Activated CD4-positive, alpha-beta T cell treated with anti-CD3 and anti-CD28 coated beads, Interleukin-10, Interleukin-2, amounts not matched to agents 100 ng/mL and 50 ng/mL, durations not matched to agents 16 hours and 8 hours (primary cell): ENCODE measurements at regions not wholly inside any gene's neighbourhood (a gene's known extent, or its start where the extent isn't known, plus 50 kb on each side); places are given as distances from the start of the nearest gene placed in this dataset.
"Not testable (repeated sequence)": the region's sequence is repeated elsewhere in the genome, so short reads cannot be mapped to it uniquely, and the experiment has no call there.

Source experiments
- DNase-seq: peaks from one replicate; pipeline ENCODE4 v3.0.0-alpha.2; 2020

DNA sequence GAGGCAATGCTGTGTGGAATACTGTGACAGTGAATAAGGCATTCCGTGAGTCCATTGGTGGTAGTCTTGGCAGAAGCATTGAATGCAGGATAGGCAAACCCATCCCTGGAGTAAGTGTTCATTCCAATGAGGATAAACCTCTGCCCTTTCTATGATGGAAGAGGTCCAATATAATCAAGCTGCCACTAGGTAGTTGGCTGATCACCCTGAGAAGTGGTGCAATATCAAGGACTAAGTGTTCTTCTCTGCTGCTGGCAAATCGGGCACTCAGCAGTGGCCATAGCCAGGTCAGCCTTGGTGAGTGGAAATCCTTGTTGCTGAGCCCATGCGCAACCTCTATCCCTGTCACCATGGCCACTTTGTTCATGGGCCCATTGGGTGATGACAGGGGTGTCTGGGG lies 70.1 kb downstream of the FBXO4 start:
- no peak for DNase-seq

DNA sequence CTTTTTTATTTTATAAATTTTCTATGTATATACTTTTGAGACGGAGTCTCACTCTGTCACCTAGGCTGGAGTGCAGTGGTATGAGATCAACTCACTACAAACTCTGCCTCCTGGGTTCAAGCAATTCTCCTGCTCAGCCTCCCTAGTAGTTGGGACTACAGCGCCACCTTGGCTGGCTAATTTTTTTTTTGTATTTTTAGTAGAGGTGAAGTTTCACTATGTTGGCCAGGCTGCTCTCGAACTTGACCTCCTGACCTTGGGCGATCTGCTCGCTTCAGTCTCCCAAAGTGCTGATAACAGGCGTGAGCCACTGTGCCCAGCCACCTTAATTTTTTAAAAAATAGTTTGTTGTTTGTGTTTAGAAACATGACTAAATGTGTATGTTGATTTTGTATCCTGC lies 76.6 kb downstream of the FBXO4 start:
- DNase-seq: no peak

DNA sequence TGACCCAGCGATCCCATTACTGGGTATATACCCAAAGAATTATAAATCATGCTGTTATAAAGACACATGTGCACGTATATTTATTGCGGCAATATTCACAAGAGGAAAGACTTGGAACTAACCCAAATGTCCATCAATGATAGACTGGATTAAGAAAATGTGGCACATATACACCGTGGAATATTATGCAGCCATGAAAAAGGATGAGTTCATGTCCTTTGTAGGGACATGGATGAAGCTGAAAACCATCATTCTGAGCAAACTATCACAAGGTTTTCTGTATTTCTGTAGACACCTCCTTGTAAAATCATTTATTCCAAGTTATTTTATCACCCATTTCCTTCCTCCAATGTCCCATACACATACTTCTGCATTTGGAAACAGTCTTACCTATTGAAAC lies 78.8 kb downstream of the FBXO4 start:
- not testable (repeated sequence) for DNase-seq

DNA sequence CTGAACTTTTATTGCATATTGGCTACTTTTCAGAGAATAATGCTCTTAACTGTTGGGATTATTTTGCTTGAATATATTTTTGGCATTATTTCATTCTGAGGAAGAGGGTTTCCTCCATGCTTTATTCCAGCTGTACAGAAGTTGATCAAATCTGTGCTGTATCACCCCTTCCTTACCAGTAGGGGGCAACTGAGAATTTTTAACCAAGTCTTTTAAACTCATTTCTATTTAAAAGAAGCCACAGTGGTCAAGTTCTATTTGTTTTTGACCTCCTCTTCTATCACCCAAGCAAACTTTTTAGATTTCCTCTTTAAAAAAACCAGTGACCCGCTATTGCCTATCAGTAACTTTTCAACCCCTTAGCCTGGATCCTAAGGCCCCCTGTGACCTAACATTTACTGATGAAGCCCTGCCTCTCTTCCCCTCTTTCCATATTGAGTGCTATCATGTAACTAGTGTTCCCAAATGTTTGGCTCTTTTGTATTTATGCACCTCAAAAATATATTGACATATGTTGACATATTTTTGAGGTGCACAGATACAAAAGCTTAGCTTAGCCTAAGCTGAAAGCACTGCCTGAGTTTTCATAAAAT lies 80.6 kb downstream of the FBXO4 start:
- peak; percentile 23 for DNase-seq

DNA sequence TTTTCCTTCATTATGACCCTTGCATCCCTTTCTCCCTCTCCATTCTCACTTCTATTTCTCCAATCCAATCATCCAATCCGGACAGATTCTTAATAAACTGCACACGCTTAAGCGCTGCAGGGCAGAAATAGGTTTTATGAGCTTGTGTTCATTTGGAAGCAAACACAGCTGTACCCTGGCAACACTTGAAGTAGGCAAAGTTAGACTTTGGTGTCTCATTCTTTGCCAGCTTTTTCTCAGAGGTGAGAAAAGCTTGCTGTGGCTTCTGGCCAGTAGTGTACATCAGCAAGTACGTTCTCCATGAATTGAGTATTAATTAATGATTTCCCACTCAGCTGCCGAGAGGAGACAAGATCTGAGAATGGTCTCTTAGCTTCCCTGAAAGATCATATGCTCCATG lies 88.5 kb downstream of the FBXO4 start:
- no peak for DNase-seq

DNA sequence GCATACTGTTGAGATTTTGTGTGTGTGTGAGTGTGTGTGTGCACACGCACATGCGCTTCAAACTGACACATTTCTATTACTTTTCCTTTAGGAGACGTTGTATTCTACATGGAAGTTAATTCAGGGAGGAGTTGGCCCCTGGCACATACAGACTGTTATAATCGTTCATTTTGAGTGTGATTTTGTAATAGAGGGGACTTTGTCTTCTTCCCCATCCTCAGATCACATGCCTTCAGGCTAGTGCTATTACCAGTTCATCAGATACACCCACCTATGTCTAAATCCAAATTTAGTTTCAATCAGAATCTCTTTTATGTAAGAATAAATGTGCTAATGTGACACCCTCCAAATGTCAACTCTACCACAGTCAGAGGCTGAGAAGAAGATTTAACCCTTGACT lies 90.2 kb downstream of the FBXO4 start:
- no peak for DNase-seq

DNA sequence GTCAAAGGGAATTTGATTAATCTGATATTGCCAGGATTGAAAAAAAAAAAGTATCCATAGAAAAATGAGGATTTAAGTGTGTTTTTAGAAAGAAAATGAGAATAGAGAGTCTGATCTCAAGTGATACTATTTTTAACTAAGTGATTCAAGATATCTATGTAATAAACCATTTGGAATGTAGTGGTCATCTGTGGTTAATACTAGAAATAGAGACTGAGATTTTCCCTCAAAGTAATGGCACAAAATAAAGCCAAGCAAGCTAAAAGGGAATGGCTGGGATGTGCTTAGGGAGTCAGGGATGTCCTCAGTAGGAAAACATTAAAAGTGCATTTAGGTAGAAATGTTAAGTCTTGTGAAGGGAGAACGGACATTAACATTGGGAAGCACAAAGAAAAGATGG lies 90.6 kb downstream of the FBXO4 start:
- DNase-seq: no peak

DNA sequence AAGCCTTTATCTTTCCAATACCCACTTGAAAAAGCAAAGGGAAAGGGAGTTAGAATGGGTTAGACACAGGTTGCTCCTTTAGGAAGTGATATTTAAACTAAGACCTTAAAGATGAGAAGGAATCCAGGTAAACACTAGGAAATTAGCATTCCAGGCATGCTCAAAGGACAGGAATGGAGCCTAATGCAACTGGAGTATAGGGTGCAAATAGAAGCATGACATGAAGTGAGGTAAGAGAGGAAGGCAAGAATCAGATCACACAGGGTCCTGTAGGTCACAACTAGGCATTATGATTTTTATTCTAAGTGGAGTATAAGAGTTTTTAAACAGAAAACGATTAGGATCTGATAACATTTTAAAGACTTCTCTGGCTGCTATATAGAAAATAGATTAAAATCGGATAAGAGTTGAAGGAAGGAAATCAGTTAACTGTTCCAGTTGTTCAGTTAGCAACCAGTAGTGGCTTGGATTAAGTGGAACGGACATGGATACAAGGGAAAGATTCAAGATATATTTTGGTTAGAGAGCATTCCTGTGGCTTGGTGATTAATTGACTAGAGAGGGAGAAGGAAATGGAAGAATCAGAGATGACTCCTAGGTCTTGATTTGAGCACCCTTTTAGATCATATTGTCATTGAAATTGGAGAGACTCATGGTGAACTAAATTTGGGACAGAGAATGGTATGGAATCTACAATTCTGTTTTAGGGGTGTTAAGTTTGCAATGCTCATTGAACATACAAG lies 95.9 kb downstream of the FBXO4 start:
- no peak for DNase-seq

DNA sequence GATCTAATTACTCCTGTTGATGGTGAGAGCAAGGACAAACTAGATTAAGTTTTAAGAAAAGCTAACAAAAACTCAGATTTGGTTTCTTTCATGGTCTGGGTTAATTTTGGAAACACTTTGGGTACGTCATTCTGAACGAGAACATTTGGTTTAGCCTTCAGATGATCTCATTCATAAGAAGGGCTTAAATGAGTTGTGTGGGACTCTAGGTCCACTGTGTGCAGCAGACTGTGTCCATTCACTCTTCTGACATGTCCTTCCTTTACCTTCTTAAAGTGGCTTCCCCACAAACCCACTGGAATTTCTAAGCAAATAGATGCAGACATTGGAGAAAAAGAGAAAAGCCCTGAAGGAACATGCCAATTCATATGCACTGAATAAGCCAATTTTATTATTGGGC lies 96.8 kb downstream of the FBXO4 start:
- DNase-seq: no peak

DNA sequence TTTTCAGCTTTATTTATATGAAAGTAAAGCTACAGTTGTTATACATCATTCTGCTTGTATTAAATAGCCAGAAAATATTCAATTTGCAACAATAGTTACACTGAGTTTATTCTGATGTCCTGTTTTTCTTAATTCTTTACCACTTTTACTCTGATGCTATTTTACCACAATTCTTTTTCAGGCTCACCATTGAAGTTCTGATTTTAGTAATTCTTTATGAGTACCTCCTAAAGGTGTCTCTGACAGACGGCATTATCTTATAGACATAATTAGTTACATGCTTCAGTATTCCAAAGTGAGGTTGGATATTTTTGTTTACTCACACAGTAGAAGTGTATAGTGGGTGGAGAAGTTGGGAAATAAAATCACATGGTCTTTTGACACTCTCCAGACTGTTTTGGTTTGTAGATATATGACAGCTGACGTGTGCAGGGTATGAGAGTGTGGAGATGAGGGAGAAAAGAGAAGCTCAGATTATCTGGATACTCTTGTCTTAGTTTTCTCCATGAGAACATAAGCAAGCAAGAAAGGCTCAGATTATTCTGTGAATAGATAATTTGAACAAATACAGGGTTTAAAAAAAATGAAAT lies 97.4 kb downstream of the FBXO4 start:
- DNase-seq: no peak

DNA sequence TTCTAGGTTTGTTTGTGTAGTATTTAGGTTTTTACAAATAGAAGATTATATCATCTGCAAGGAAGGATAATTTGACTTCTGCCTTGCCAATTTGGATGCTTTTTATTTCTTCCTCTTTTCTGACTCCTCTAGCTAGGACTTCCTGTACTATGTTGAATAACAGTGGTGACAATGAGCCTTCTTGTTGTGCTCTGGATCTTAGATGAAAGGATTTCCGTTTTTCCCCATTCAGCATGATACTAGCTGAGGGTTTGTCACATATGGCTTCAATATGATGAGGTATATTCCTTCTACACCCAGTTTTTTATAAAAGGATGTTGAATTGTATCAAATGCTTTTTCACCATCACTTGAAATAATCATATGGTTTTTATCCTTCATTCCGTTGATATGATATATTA lies 101.4 kb downstream of the FBXO4 start:
- no peak for DNase-seq

DNA sequence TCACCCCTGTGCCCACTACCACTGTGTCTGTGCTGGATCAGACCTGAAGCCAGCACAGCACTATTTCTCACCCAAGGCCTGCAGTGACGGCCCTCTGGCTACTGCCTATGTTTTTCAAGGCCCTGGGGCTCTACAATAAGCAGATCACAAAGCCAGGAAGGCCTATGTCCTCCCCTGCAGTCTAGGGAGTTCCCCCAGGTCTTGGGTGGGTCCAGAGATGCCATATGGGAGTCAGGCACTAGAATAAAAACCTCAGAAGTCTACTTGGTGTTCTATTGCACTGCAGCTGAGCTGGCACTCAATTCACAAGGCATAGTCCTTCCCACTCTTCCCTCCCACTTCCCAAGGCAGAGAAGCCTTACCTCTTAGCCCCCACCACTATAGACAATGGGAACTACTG lies 107.1 kb downstream of the FBXO4 start:
- DNase-seq: no peak

DNA sequence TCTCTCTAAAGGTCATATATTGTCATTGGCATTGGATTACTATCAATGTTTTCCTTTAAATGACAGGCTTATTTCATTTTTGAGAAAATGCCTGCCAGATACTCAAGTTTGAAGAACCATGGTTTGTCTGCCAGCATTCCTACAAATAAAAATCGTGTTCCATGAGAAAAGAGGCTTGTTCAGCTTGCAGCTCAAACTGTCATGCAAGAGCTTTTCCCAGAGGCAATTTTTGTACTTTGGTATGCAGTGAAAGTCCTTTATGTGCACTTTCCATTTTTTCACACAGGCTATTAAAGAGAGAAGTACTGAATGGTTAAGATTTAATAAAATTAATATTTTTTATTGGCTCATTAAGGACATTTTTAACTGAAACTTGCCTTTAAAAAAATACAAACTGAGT lies 110.4 kb downstream of the FBXO4 start:
- DNase-seq: no peak

DNA sequence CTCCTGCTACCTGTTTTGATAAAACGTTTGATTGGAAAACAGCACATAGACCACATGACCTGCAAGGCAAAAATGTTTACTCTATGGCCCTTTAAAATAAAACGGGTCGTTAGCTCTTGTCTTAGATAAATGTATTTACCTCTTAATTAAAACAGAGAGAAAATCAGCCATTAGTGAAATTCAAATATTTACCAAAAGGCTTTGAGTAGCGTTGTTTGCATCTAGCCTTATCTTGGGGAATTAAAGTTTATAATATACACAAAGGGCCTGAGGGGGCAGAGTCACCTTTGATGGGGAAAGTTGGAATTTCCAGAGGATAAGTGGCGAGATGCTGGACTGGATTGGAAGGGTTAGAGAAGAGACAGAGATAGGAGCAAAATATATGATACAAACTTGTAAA lies 111.3 kb downstream of the FBXO4 start:
- DNase-seq: no peak

DNA sequence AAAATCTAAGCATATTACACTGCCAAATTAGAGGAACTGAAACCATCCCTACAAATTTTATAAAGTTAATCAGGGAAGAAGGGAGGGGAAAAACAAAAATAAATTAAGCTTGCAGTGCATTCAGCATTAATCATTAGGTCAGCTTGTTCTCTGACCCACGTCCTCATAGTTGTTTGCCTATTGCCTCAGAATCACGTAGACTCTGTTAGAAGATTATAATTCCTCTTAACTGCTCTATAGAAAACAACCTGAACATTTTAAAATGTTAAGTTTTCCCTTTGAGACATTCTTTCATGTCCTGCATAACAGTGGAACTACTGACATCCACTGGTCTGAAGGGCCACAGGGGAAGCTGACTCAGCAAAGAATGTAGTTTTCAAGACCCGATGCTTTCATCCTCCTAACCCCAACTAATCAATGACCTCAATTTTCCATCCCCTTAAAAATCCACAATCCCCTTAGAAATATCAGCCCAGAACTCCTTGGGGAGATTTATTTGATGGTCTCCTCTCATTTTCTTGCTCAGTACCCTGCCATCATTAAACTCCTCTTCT lies 112.4 kb downstream of the FBXO4 start:
- DNase-seq: no peak

DNA sequence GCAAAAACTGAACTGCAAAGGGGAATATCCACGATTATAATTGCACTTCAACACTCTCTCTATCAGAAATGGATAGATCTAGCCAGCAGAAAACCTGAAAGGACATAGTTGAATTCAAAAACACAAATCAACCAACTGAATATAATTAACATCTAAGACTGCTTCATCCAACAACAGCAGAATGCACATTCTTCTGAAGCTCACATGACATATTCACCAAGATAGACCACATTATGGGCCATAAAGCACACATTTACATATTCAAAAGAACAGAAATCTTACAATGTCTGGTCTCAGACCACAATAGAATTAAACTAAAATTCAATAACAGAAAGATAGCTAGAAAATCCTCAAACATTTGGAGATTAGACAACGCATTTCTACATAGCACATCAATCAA lies 118.3 kb downstream of the FBXO4 start:
- no peak for DNase-seq

DNA sequence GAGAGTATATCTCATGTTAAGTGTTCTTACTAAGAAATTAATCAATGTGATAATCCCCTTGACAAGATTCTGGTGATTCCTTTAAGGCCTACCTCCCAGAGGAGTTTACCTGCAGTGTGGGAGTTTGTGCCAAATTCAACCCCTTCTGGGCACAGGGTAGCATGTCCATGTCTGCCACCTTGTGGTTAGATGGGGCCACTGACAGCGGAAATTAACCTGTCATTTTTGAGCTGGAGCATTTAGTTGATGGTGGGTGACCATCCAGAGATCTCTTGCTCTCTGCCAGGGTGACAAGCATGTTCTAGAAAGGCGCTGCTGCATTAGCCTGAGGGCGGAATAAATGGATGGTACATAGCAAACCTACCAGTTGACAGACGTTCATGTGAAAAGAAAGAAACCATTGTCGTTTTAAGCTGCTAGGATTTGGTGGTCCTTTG lies 132.2 kb downstream of the FBXO4 start:
- DNase-seq: peak; percentile 63

DNA sequence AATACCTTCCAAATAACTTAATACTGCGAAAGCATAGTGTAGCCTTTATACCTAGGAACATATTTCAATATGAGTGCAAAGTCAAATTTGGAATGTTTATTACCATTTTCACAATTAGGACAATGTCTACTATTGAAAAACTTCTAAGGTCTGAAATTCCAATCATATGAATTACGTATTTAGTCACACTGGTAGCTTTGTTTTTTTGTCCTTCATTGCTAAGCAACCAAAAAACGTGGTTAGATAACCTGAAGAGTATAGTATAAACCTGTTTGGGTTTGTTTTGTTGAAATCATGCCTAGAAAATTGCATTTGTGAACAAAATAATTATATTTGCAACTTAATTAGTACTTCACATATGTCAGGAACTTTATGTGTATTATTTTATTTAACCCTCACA lies 134.2 kb downstream of the FBXO4 start:
- DNase-seq: no peak

DNA sequence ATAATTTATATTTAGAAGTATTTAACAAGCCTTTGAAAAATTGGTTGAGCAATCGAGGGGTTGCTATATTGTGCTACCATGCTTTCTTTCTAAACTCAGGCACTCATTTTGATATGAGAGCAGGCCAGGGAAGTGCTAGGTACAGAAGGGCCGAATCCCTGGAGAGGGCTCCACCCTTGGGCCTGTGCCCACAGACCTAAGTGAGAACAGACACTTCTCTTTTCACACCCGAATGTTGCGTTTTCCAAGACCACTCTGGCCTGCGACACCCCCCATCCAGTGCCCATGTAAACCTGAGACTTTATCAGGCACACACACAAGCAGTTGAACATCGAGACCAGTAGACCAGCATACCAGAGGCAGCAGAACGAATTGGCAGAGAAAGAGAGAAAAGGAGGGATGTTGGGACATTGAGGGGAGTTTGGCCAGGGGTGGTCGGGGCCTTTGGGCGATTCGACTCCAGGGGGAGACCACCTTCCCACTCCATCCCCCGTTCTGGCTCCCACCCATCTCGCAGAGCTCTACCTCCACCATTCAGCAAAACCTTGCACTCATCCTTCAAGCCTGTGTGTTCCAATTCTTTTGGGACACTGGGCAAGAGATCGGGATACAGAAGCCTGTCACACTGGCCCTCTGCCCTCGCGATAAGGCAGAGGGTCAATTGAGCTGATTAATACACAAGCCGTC lies 134.8 kb downstream of the FBXO4 start:
- DNase-seq: no peak

DNA sequence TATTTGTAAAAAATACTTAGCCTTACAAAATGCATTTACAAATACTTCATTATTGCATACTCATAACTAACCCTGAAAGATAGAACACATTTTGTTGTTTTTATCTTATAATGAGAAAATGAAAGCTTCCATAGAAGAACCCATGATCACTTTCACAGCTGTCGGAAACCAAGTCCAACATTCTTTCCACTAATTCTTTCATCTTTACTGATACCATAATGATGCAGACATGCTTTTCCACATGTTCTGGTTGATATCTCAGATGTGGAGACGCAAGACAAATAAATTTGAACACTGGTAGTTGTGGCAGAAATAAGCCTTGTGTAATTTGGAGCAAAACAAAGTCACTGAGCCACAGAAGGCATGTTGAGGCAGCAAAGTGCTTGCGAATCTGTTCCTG lies 136.0 kb downstream of the FBXO4 start:
- DNase-seq: no peak

DNA sequence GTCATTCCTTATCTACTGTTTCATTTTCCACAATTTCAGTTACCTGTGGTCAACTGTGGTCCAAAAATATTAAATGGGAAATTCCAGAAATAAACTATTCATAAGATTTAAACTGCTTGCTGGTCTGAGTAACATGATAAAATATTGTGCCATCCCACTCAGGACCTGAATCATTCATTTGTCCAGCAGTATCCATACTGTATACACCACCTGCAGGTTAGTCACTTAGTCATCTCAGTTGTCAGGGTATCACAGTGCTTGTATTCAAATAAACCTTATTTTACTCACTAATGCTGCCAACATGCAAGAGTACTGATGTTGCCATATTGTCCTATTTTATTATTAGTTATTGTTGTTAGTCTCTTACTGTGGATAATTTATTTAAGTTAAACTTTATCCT lies 139.7 kb downstream of the FBXO4 start:
- DNase-seq: no peak

DNA sequence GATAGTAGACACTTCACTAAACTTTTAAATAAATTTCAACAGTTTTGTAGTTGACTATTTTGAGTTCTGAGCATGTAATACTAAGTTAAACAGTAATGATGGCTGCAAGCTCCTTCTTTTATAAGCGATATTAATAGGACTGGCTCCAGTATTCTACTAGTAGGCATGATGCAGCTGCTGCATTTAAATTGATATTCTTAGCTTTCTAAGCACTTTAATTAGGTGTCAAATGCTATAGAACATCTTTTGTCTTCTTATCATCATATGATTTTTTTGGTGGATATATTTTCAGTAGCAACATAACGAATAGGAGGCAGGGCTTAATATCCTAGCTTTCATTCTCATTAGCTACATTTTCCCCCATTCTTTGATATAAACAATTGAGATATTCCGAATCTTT lies 141.1 kb downstream of the FBXO4 start:
- DNase-seq: no peak

DNA sequence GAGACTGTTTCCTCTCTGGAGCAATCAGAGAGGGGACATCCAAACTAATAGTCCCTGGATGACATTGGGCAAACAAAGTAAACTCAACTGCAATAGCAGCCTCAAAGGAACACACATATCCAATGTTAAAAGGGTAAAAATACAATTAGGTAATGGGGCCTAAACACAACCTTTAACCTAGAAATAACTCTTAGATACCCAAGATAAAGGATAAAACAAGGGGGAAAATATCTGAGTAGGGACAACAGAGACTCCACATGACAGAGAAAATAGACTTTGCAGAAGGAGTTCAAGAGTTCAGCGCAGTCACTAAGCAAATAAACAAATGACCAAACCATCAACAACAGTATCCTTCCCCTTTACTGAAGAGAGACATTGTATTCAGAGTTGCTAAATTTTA lies 149.3 kb downstream of the FBXO4 start:
- no peak for DNase-seq

DNA sequence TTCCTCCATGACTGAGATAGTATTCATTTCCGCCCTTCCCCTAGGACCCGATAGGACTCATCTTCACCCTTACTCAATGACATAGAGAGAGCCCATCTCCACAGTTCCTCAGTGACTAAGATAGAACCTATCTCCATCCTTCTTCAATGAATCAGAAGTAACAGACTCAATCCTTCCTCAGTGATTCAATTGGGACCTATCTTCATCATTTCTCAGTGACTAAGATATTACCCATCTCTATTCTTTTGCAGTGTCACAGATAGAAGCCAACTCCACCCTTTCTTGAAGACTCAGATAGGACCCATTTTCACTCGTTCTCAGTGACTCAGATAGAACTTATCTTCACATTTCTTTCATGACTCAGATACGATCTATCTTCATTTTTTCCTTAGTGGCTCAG lies 164.6 kb downstream of the FBXO4 start:
- DNase-seq: peak; percentile 20
